Thyroid gland (tissue), 4 donors: ENCODE measurements at regions not wholly inside any gene's neighbourhood (a gene's known extent, or its start where the extent isn't known, plus 50 kb on each side); places are given as distances from the start of the nearest gene placed in this dataset.

Experiments
- DNase-seq, 2 donors: peaks; one replicate each; pipeline ENCODE4 v3.0.0-alpha.2; 2019
- H3K27ac ChIP-seq, 3 donors: fragments of 200-600 bp; sonication (generic); 1 replicate in 2 of 3; 2 replicates in 1 of 3; pipeline ENCODE4 v1.5.1; 2016 to 2019; ENCODE audit warnings: mild to moderate bottlenecking in 1 of 3, moderate library complexity in 1 of 3
- H3K27me3 ChIP-seq: fragments of 200-600 bp; sonication (generic); one replicate; pipeline ENCODE4 v1.5.1; 2019
- H3K36me3 ChIP-seq, 2 donors: fragments of 200-600 bp; sonication (generic); one replicate each; pipeline ENCODE4 v1.5.1; 2016 to 2019
- H3K4me1 ChIP-seq, 2 donors: fragments of 200-600 bp; sonication (generic); one replicate each; pipeline ENCODE4 v1.5.1; 2017 to 2019
- H3K4me3 ChIP-seq, 3 donors: fragments of 200-600 bp; sonication (generic); replicated peaks in 1 of 3; 1 replicate in 2 of 3; 2 replicates in 1 of 3; pipeline ENCODE4 v1.5.1; 2016; ENCODE audit warnings: mild to moderate bottlenecking in 1 of 3
- H3K9me3 ChIP-seq: fragments of 200-600 bp; sonication (generic); one replicate; pipeline ENCODE4 v1.5.1; 2017
- POLR2A ChIP-seq, 2 donors: fragments of 450-650 bp; IDR thresholded peaks; one replicate each; pipeline ENCODE4 v1.6.1; 2017; ENCODE audit warnings: antibody characterized with exemption in 2 of 2, mild to moderate bottlenecking in 2 of 2, moderate library complexity in 1 of 2
- WGBS, 2 donors: methylation state at CpG; one replicate each; pipeline ENCODE4 v1.1.5; 2017; 5-methylcytosine and 5-hydroxymethylcytosine counted together
- intact Hi-C: fragments of 100-400 bp; cut with DNase I; formaldehyde crosslinking; loops from one replicate; pipeline ENCODE4 v1.15.1; 2023
- TF ChIP-seq, protein P1 (sequence below), 6 experiments: fragments of 200-600 bp in 3 of 6; fragments of 450-650 bp in 3 of 6; sonication (generic) in 3 of 6; IDR thresholded peaks; one replicate each; pipeline ENCODE4 v1.5.1; 2016 to 2019; ENCODE audit warnings: antibody characterized with exemption in 6 of 6, mild to moderate bottlenecking in 2 of 6, inconsistent platforms in 1 of 6, moderate library complexity in 1 of 6

DNA sequence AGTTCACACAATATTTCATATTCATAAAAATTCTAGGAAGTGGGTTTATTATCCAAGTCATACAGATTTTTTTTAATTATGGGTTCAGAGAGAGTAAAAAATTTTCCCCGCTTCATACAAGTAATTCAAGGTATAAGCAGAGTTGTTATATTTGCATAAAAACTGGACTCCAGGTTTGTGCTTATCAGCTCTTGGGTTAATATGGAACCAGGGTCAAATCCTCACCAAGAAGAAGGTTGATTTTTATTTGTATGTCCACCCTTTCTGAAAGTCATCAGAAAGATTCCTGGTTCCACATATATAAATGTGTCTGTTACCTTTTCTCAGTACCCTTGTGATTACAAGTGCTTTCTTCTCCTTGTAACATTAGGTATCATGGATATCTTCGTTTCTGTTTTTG, 143.8 kb upstream of the PKN2 start:
- H3K27ac ChIP-seq: no peak overlapping the region
- TF ChIP-seq POLR2A (IDR thresholded peaks at IDR 0.05): no peak
- TF ChIP-seq, protein P1, sequence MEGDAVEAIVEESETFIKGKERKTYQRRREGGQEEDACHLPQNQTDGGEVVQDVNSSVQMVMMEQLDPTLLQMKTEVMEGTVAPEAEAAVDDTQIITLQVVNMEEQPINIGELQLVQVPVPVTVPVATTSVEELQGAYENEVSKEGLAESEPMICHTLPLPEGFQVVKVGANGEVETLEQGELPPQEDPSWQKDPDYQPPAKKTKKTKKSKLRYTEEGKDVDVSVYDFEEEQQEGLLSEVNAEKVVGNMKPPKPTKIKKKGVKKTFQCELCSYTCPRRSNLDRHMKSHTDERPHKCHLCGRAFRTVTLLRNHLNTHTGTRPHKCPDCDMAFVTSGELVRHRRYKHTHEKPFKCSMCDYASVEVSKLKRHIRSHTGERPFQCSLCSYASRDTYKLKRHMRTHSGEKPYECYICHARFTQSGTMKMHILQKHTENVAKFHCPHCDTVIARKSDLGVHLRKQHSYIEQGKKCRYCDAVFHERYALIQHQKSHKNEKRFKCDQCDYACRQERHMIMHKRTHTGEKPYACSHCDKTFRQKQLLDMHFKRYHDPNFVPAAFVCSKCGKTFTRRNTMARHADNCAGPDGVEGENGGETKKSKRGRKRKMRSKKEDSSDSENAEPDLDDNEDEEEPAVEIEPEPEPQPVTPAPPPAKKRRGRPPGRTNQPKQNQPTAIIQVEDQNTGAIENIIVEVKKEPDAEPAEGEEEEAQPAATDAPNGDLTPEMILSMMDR (IDR thresholded peaks at IDR 0.05): no peak
- intact Hi-C loops: no loop called here
- no peaks in the 10 kb centered on the region for H3K36me3 ChIP-seq
- no peaks in the 10 kb centered on the region for H3K27me3 ChIP-seq
- H3K4me1 ChIP-seq: no peaks in the 10 kb centered on the region
- H3K9me3 ChIP-seq: no peaks in the 10 kb centered on the region
- no peak overlapping the region for H3K4me3 ChIP-seq
- WGBS, 2 donors: 91 to 92% methylated on average over 2 of the region's 2 CpGs
- DNase-seq: no peak

DNA sequence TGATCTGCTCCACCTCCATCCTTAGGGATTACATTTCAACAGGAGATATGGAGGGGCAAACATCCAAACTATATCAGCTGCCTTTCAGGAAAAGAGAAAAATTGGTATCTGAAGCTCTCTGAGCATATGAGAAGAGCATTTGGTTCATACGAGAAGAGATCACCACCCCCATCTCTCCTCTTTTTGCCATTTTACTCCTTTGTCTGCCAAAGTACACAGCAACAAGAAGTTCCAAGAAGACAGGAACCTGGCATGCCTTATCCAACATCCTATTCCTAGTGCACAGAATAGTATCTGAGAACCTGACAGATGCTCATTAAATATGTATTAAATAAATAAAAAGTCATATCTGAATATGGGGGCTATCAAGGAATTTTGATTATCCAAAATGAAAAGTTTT, 142.5 kb upstream of the PKN2 start:
- WGBS, 2 donors: 80 to 87% methylated on average over 1 of the region's 1 CpG
- Histone ChIP-seq H3K9me3 (no peaks in the 10 kb centered on the region), H3K4me3 (no peak overlapping the region), H3K27me3 (no peaks in the 10 kb centered on the region), H3K4me1 (no peaks in the 10 kb centered on the region), H3K36me3 (no peaks in the 10 kb centered on the region), H3K27ac (no peak overlapping the region)
- intact Hi-C loops: no loop called here
- TF ChIP-seq POLR2A (IDR thresholded peaks at IDR 0.05): no peak
- TF ChIP-seq, protein P1 (IDR thresholded peaks at IDR 0.05): no peak
- no peak for DNase-seq

DNA sequence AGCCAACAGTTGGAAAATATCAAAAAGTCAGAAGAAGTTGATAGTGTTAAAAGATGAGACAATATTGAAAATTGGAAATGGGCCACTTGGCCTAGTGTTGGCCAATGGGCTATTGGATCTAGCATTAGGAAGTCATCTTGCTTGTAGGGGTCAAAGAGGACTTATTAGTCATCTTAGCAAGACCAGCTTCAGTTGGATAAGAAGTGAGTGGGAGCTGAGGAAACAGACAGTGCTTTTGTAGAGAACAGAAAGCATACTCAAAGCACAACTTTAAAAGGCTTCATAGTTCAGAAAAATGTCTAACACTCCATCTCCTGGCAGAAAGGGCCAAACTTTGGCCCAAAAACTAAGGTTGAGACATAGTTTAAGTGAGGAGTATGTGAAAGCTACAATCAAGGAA, 139.9 kb upstream of the PKN2 start:
- no peaks in the 10 kb centered on the region for H3K4me1 ChIP-seq
- intact Hi-C loops: no loop called here

DNA sequence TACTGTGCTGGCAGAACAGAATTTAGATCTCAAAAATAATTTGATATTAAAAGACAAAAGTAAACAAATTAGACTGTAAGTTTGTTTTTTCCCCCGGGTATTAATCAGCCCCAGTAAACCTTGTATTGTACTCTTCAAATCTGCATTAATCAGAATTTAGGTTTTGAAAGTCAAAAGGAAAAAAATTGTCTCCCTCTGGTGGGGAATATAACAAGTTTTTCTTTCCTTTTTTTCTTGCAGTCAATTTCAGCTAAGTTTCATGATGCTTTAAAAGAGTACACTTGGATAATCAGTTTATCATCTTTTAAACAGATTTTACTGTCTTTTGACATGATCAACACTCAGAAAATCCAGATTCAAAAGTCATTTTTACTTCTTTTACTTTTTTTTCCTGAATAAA, 134.5 kb upstream of the PKN2 start:
- 41 to 61% methylated on average over 1 of the region's 1 CpG for WGBS, 2 donors
- intact Hi-C loops: no loop called here

More for the DNA sequence above, 139.9 kb upstream of the PKN2 start:
- Histone ChIP-seq H3K36me3 (no peaks in the 10 kb centered on the region), H3K27ac (no peak overlapping the region), H3K4me3 (no peak overlapping the region), H3K27me3 (no peaks in the 10 kb centered on the region), H3K9me3 (no peaks in the 10 kb centered on the region)
- no peak for DNase-seq
- no peak for TF ChIP-seq POLR2A (IDR thresholded peaks at IDR 0.05)
- TF ChIP-seq, protein P1 (IDR thresholded peaks at IDR 0.05): no peak

DNA sequence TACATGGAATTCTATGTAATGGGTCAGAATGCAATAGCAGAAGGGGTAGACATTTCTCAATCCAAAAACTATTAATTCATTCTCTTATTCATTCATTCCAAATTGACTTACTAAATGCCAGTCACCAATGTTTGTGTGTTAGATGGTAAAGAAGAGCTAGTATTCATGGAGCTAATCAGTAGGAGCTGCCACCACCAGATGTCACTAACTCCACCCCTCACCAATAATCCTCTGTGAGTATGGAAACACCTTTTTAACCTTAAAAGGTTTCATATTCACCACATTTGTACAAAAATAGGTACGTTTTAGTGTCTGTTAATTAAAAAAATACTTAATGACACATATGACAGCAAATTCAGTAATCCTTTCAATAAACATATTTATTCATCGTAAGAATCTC, 131.8 kb upstream of the PKN2 start:
- DNase-seq: no peak
- TF ChIP-seq POLR2A (IDR thresholded peaks at IDR 0.05): no peak
- TF ChIP-seq, protein P1 (IDR thresholded peaks at IDR 0.05): no peak
- 86 to 88% methylated on average over 2 of the region's 2 CpGs for WGBS, 2 donors

More for the DNA sequence above, 134.5 kb upstream of the PKN2 start:
- Histone ChIP-seq H3K4me3 (no peak overlapping the region), H3K27ac (no peak overlapping the region), H3K36me3 (no peaks in the 10 kb centered on the region), H3K27me3 (no peaks in the 10 kb centered on the region), H3K9me3 (no peaks in the 10 kb centered on the region), H3K4me1 (no peaks in the 10 kb centered on the region)
- DNase-seq: no peak
- no peak for TF ChIP-seq POLR2A (IDR thresholded peaks at IDR 0.05)
- TF ChIP-seq, protein P1 (IDR thresholded peaks at IDR 0.05): peak in 1 of 6 experiments; percentile 31

More for the DNA sequence above, 131.8 kb upstream of the PKN2 start:
- Histone ChIP-seq H3K27me3 (no peaks in the 10 kb centered on the region), H3K27ac (no peak overlapping the region), H3K4me3 (no peak overlapping the region), H3K36me3 (no peaks in the 10 kb centered on the region), H3K4me1 (no peaks in the 10 kb centered on the region), H3K9me3 (no peaks in the 10 kb centered on the region)
- intact Hi-C loops: no loop called here
